HepG2 (cell line): ENCODE measurements at regions not wholly inside any gene's neighbourhood (a gene's known extent, or its start where the extent isn't known, plus 50 kb on each side); places are given as distances from the start of the nearest gene placed in this dataset.

ENCODE experiments used
- ATAC-seq: fragments of 200-7000 bp; cut with Tn5 transposase; 3 replicates; pipeline ENCODE4 v1.9.1; 2020; ENCODE audit warnings: mild to moderate bottlenecking, moderate library complexity
- BruUV-seq: library from RNA; stranded (reverse); fragments of 400-500 nt; replicated peaks from 2 replicates; lab custom pipeline; 2021; lab: Mats Ljungman, UMichigan
- CTCF ChIA-PET: fragments of 300-600 bp; formaldehyde crosslinking; extraction: SDS; loops from one replicate; lab custom pipeline; 2021; ENCODE audit warnings: low total read pairs, inconsistent platforms, low intra/inter-chr PET ratio; lab: Yijun Ruan, JAX
- POLR2A ChIA-PET: fragments of 350-600 bp; sonication (Branson Sonifier 250); formaldehyde crosslinking; loops from one replicate; lab custom pipeline; 2020; ENCODE audit warnings: antibody characterized with exemption, inconsistent platforms; lab: Yijun Ruan, JAX
- DNase-seq: peaks from one replicate; pipeline ENCODE4 v3.0.0-alpha.2; 2015; ENCODE audit warnings: low spot score
- FAIRE-seq: peaks from 3 replicates; lab custom pipeline; 2011; peaks lifted over from hg19 to GRCh38; lab: Jason Lieb, UNC
- H2AFZ ChIP-seq: one replicate; pipeline ENCODE4 v1.6.1; 2011; ENCODE audit warnings: low read length, inconsistent platforms
- H3K27ac ChIP-seq: fragments of 300-600 bp; 3 replicates; pipeline ENCODE4 v1.8.0; 2011; ENCODE audit warnings: mixed run types, mild to moderate bottlenecking, mixed read lengths, low read length, inconsistent platforms; ENCODE audit not compliant: insufficient read depth; ENCODE audit errors: extremely low read length
- H3K27me3 ChIP-seq, 2 experiments: fragments of 200-600 bp in 1 of 2; 2 replicates in 1 of 2; 3 replicates in 1 of 2; pipeline versions ENCODE4 v1.6.0 to v1.8.0; 2011; ENCODE audit warnings: low read length in 2 of 2, mild to moderate bottlenecking in 2 of 2, moderate library complexity in 2 of 2, inconsistent platforms in 1 of 2; ENCODE audit not compliant: insufficient read depth in 2 of 2, control insufficient read depth in 1 of 2
- H3K36me3 ChIP-seq, 2 experiments: fragments of 200-600 bp in 1 of 2; replicated peaks in 1 of 2; 2 replicates in 1 of 2; 3 replicates in 1 of 2; pipeline versions ENCODE4 v1.5.1 to v1.8.0; 2011; ENCODE audit warnings: low read length in 2 of 2, inconsistent platforms in 1 of 2; ENCODE audit not compliant: insufficient read depth in 2 of 2, control insufficient read depth in 1 of 2
- H3K4me1 ChIP-seq: 2 replicates; pipeline ENCODE4 v1.5.1; 2012; ENCODE audit warnings: low read length, inconsistent platforms; ENCODE audit not compliant: insufficient read depth
- H3K4me2 ChIP-seq: 2 replicates; pipeline ENCODE4 v1.6.0; 2011; ENCODE audit warnings: low read depth, low read length, inconsistent platforms
- H3K4me3 ChIP-seq, 3 experiments: fragments of 200-600 bp in 1 of 3; sonication (generic), shearing (Covaris generic) in 1 of 3; replicated peaks in 1 of 3; 2 replicates each; pipeline ENCODE4 v1.5.1; 2011 to 2016; ENCODE audit warnings: low read length in 3 of 3, inconsistent platforms in 2 of 3, low read depth in 2 of 3, mild to moderate bottlenecking in 2 of 3, control low read depth in 1 of 3, mixed read lengths in 1 of 3; ENCODE audit not compliant: insufficient read depth in 1 of 3
- H3K79me2 ChIP-seq: one replicate; pipeline ENCODE4 v1.6.1; 2011; ENCODE audit warnings: low read length, inconsistent platforms; ENCODE audit not compliant: insufficient read depth
- H3K9ac ChIP-seq: 2 replicates; pipeline ENCODE4 v1.6.0; 2011; ENCODE audit warnings: mild to moderate bottlenecking, low read depth, low read length, inconsistent platforms; ENCODE audit not compliant: insufficient read depth
- H3K9me3 ChIP-seq: 2 replicates; pipeline ENCODE4 v1.5.1; 2012; ENCODE audit warnings: mild to moderate bottlenecking, low read length
- H4K20me1 ChIP-seq: 2 replicates; pipeline ENCODE4 v1.6.0; 2011; ENCODE audit warnings: inconsistent platforms, mild to moderate bottlenecking, low read length, moderate library complexity; ENCODE audit not compliant: insufficient read depth
- DPF2 ChIP-seq: sonication (generic); formaldehyde crosslinking; IDR thresholded peaks from 2 replicates; pipeline ENCODE4 v1.4.0; 2020; ENCODE audit warnings: mild to moderate bottlenecking, low read depth, missing genetic modification reagents, borderline replicate concordance
- FIP1L1 ChIP-seq: fragments of 200-400 bp; formaldehyde crosslinking; IDR thresholded peaks from 2 replicates; pipeline ENCODE4 v1.6.1; 2018; ENCODE audit warnings: low read depth, mild to moderate bottlenecking, low read length, moderate library complexity, borderline replicate concordance; ENCODE audit not compliant: insufficient read depth
- IRX3 ChIP-seq: sonication (generic); formaldehyde crosslinking; IDR thresholded peaks from 2 replicates; pipeline ENCODE4 v1.8.1; 2023; ENCODE audit warnings: mild to moderate bottlenecking, low read depth, missing genetic modification reagents, borderline replicate concordance
- KDM4B ChIP-seq: sonication (generic); formaldehyde crosslinking; IDR thresholded peaks from 2 replicates; pipeline ENCODE4 v1.4.0; 2020; ENCODE audit warnings: missing genetic modification reagents
- NFE2L1 ChIP-seq: sonication (generic); formaldehyde crosslinking; IDR thresholded peaks from 2 replicates; pipeline ENCODE4 v1.4.0; 2020; ENCODE audit warnings: missing genetic modification reagents, mild to moderate bottlenecking, borderline replicate concordance
- ONECUT2 ChIP-seq: sonication (generic); formaldehyde crosslinking; IDR thresholded peaks from 2 replicates; pipeline ENCODE4 v1.4.0; 2020; ENCODE audit warnings: missing genetic modification reagents
- ZGPAT ChIP-seq: IDR thresholded peaks from 2 replicates; pipeline ENCODE4 v1.6.1; 2016; ENCODE audit warnings: mild to moderate bottlenecking
- ZNF101 ChIP-seq: sonication (generic); formaldehyde crosslinking; IDR thresholded peaks from 2 replicates; pipeline ENCODE4 v1.4.0; 2020; ENCODE audit warnings: mild to moderate bottlenecking, low read depth, missing genetic modification reagents, borderline replicate concordance
- ZNF318 ChIP-seq: sonication (generic); formaldehyde crosslinking; IDR thresholded peaks from 2 replicates; pipeline ENCODE4 v1.4.0; 2020; ENCODE audit warnings: mild to moderate bottlenecking, missing genetic modification reagents
- ZNF800 ChIP-seq: sonication (generic); formaldehyde crosslinking; IDR thresholded peaks from 2 replicates; pipeline ENCODE4 v1.4.0; 2020; ENCODE audit warnings: missing genetic modification reagents
- WGBS: methylation state at CpG from one replicate; pipeline ENCODE4 v1.1.6; 2017; ENCODE audit warnings: low lambda C conversion rate; 5-methylcytosine and 5-hydroxymethylcytosine counted together
- in situ Hi-C: cut with HindIII; loops from 2 replicates; pipeline ENCODE4 v1.10.0; 2017; ENCODE audit warnings: low pct_unique_long_range_greater_than_20kb; ENCODE audit not compliant: extremely low pct_ligation_motif_present
- intact Hi-C: fragments of 100-400 bp; cut with micrococcal nuclease; formaldehyde crosslinking; loops from one replicate; pipeline ENCODE4 v1.10.0; 2022; ENCODE audit not compliant: unreplicated experiment

- TF ChIP-seq DPF2 (CRISPR knock-in tag) (no peak), ZNF101 (CRISPR knock-in tag) (no peak)
These were observed 221.2 kb downstream of the MAFB start (continued) for GRCh38 chr20:40467703-40468411.

GRCh38 chr20:40467067-40467466, 222.0 kb downstream of the MAFB start:
- Histone ChIP-seq H3K9me3 (no peaks in the 10 kb centered on the region), H3K27ac (no peak overlapping the region), H3K4me3 (no peak overlapping the region), H3K27me3 (peaks cover 0 to 1% of the 10 kb centered on the region in 2 experiments; a peak in 1 of 5 replicates), H3K4me2 (no peak overlapping the region), H3K9ac (no peak overlapping the region), H3K36me3 (no peaks in the 10 kb centered on the region), H3K79me2 (no peaks in the 10 kb centered on the region), H3K4me1 (no peaks in the 10 kb centered on the region), H4K20me1 (no peaks in the 10 kb centered on the region), H2AFZ (no peak overlapping the region)
- no TSS peak for BruUV-seq
- ATAC-seq = no peak
- no peak for FAIRE-seq
- intact Hi-C loops = no loop called here
- ChIA-PET CTCF (no interaction called here), POLR2A (no interaction called here)
- DNase-seq = no peak
- TF ChIP-seq IRX3 (CRISPR knock-in tag) (no peak), ZNF318 (no peak), KDM4B (no peak), ONECUT2 (CRISPR knock-in tag) (no peak), ZNF800 (CRISPR knock-in tag) (no peak), NFE2L1 (CRISPR knock-in tag) (no peak), FIP1L1 (no peak), ZGPAT (no peak)
- 29% methylated on average over 3 of the region's 3 CpGs for WGBS
- in situ Hi-C loops = no loop called here
